ENCODE measurements at regions not wholly inside any gene's neighbourhood (a gene's known extent, or its start where the extent isn't known, plus 50 kb on each side); places are given as distances from the start of the nearest gene placed in this dataset.

GRCh38 chr12:42810006-42810405 lies 220.5 kb upstream of the PRICKLE1 start:
- Histone ChIP-seq H3K27me3 (replicated peaks; ENCODE audit: insufficient read depth) (no peaks in the 10 kb centered on the region), H3K4me1 (replicated peaks) (no peaks in the 10 kb centered on the region), H3K27ac (no peak overlapping the region), H3K9me3 (no peaks in the 10 kb centered on the region), H3K36me3 (no peaks in the 10 kb centered on the region), H3K4me3 (no peak overlapping the region)
- no peak for DNase-seq (ENCODE audit: low spot score)
- TF ChIP-seq POLR2A (IDR thresholded peaks at IDR 0.05), result no peak
- TF ChIP-seq POLR2AphosphoS5 (IDR thresholded peaks at IDR 0.05), result no peak
- no peak for TF ChIP-seq CTCF (IDR thresholded peaks at IDR 0.05)
- 55% methylated on average over 3 of the region's 3 CpGs for WGBS
- intact Hi-C loops (cut with DNase I), result no loop called here

GRCh38 chr12:42809226-42809625 lies 219.7 kb upstream of the PRICKLE1 start:
- no peak for DNase-seq (ENCODE audit: low spot score)
- TF ChIP-seq POLR2A (IDR thresholded peaks at IDR 0.05), result no peak
- no peak for TF ChIP-seq POLR2AphosphoS5 (IDR thresholded peaks at IDR 0.05)
- no peak for TF ChIP-seq CTCF (IDR thresholded peaks at IDR 0.05)
- no peaks in the 10 kb centered on the region for H3K36me3 ChIP-seq
- 46% methylated on average over 2 of the region's 2 CpGs for WGBS
- no peak overlapping the region for H3K27ac ChIP-seq
- intact Hi-C loops (cut with DNase I), result no loop called here
- no peak overlapping the region for H3K4me3 ChIP-seq
- no peaks in the 10 kb centered on the region for H3K9me3 ChIP-seq
- no peaks in the 10 kb centered on the region for H3K4me1 ChIP-seq (replicated peaks)
- H3K27me3 ChIP-seq (replicated peaks; ENCODE audit: insufficient read depth), result no peaks in the 10 kb centered on the region

GRCh38 chr12:42807766-42808165 lies 218.2 kb upstream of the PRICKLE1 start:
- no peak for TF ChIP-seq POLR2AphosphoS5 (IDR thresholded peaks at IDR 0.05)
- no peak for TF ChIP-seq POLR2A (IDR thresholded peaks at IDR 0.05)
- TF ChIP-seq CTCF (IDR thresholded peaks at IDR 0.05), result no peak
- H3K9me3 ChIP-seq, result no peaks in the 10 kb centered on the region
- no peaks in the 10 kb centered on the region for H3K27me3 ChIP-seq (replicated peaks; ENCODE audit: insufficient read depth)
- intact Hi-C loops (cut with DNase I), result no loop called here
- no peaks in the 10 kb centered on the region for H3K36me3 ChIP-seq
- no peak overlapping the region for H3K27ac ChIP-seq
- no peaks in the 10 kb centered on the region for H3K4me1 ChIP-seq (replicated peaks)
- no peak for DNase-seq (ENCODE audit: low spot score)
- WGBS, result 74% methylated on average over 3 of the region's 3 CpGs
- no peak overlapping the region for H3K4me3 ChIP-seq

- WGBS, result 94% methylated on average over 2 of the region's 2 CpGs
- no peaks in the 10 kb centered on the region for H3K36me3 ChIP-seq
- H3K4me1 ChIP-seq (replicated peaks), result no peaks in the 10 kb centered on the region
- intact Hi-C loops (cut with DNase I), result no loop called here
- H3K9me3 ChIP-seq, result no peaks in the 10 kb centered on the region
- no peak for DNase-seq (ENCODE audit: low spot score)
- H3K4me3 ChIP-seq, result no peak overlapping the region
- no peak overlapping the region for H3K27ac ChIP-seq
- no peaks in the 10 kb centered on the region for H3K27me3 ChIP-seq (replicated peaks; ENCODE audit: insufficient read depth)
- no peak for TF ChIP-seq POLR2AphosphoS5 (IDR thresholded peaks at IDR 0.05)
- TF ChIP-seq POLR2A (IDR thresholded peaks at IDR 0.05), result no peak
- no peak for TF ChIP-seq CTCF (IDR thresholded peaks at IDR 0.05)
These were observed 217.7 kb upstream of the PRICKLE1 start for GRCh38 chr12:42807251-42807650.

GRCh38 chr12:42804928-42805327 lies 215.4 kb upstream of the PRICKLE1 start:
- H3K36me3 ChIP-seq, result no peaks in the 10 kb centered on the region
- no peaks in the 10 kb centered on the region for H3K27me3 ChIP-seq (replicated peaks; ENCODE audit: insufficient read depth)
- no peak overlapping the region for H3K27ac ChIP-seq
- DNase-seq (ENCODE audit: low spot score), result no peak
- H3K4me1 ChIP-seq (replicated peaks), result no peaks in the 10 kb centered on the region
- WGBS, result 96% methylated on average over 2 of the region's 2 CpGs
- H3K4me3 ChIP-seq, result no peak overlapping the region
- intact Hi-C loops (cut with DNase I), result no loop called here
- no peaks in the 10 kb centered on the region for H3K9me3 ChIP-seq
- no peak for TF ChIP-seq POLR2AphosphoS5 (IDR thresholded peaks at IDR 0.05)

All from prostate gland (tissue), 2 donors.